ENCODE measurements at regions not wholly inside any gene's neighbourhood (a gene's known extent, or its start where the extent isn't known, plus 50 kb on each side); places are given as distances from the start of the nearest gene placed in this dataset.
A peak's percentile ranks its signal among the peaks of the same experiment; 100 is the strongest.

DNA sequence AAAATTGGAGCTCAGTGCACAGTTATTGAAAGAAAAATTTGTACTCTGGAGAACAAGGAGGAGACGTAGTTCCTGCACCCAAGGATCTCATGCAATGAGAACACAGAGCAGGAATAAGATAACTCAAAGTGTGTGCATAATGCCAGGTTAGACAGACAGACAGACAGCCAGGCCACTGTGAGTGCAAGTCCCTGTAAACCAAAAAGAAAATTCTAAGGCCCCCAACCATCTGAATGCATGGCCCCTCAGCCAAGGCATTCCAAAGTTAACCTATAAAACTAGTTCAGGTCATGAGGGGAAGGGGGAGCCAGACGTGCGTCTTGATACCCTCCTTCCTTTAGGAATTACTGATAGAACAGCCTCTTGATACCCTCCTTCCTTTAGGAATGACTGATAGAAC lies 94.5 kb upstream of the ENPP6 start:
- Histone ChIP-seq H3K4me1 (ENCODE audit: low read depth) (no peaks in the 10 kb centered on the region), H3K27me3 (no peaks in the 10 kb centered on the region), H3K4me3 (no peak overlapping the region), H3K27ac (no peak overlapping the region), H3K9me3 (ENCODE audit: low read depth) (no peaks in the 10 kb centered on the region), H3K36me3 (no peaks in the 10 kb centered on the region)
- no peak for TF ChIP-seq CTCF (IDR thresholded peaks at IDR 0.05; ENCODE audit: low read depth, low read length)
- no peak for DNase-seq (ENCODE audit: low read depth in 1 of 2, low spot score in 1 of 2)

GRCh38 chr4:184310881-184311709 lies 93.4 kb upstream of the ENPP6 start:
- DNase-seq (ENCODE audit: low read depth in 1 of 2, low spot score in 1 of 2): peak in 1 of 2 donors; percentile 33
- H3K27ac ChIP-seq: no peak overlapping the region

DNA sequence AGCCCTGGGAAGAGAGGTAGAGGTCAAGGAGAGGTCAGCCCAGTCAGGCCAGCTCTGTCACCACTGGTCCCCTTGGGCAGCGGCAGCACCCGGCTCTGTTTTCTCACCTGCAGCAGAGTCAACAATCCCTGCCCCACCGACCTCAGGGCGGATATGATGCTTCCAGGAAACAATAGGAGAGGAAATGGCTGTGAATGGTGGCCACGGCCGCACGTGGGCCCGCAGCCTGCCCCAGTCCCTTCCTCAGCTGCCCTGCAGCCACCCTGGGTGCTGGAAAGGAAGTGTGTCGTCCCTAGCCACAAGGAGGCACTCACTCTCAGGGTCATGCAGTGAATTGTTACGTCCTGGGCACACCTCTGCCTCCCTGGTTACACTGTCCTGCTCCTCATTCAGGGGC lies 92.5 kb upstream of the ENPP6 start:
- H3K27me3 ChIP-seq: no peaks in the 10 kb centered on the region
- no peak overlapping the region for H3K27ac ChIP-seq
- DNase-seq (ENCODE audit: low read depth in 1 of 2, low spot score in 1 of 2): no peak
- no peaks in the 10 kb centered on the region for H3K9me3 ChIP-seq (ENCODE audit: low read depth)
- no peak overlapping the region for H3K4me3 ChIP-seq
- TF ChIP-seq CTCF (IDR thresholded peaks at IDR 0.05; ENCODE audit: low read depth, low read length): peak; percentile 6
- H3K4me1 ChIP-seq (ENCODE audit: low read depth): no peaks in the 10 kb centered on the region
- H3K36me3 ChIP-seq: no peaks in the 10 kb centered on the region

More at GRCh38 chr4:184310881-184311709, 93.4 kb upstream of the ENPP6 start:
- no peak for TF ChIP-seq CTCF (IDR thresholded peaks at IDR 0.05; ENCODE audit: low read depth, low read length)
- Histone ChIP-seq H3K27me3 (no peaks in the 10 kb centered on the region), H3K9me3 (ENCODE audit: low read depth) (no peaks in the 10 kb centered on the region), H3K4me3 (no peak overlapping the region), H3K36me3 (no peaks in the 10 kb centered on the region), H3K4me1 (ENCODE audit: low read depth) (no peaks in the 10 kb centered on the region)

GRCh38 chr4:184309241-184310170 lies 91.8 kb upstream of the ENPP6 start:
- no peak for DNase-seq (ENCODE audit: low read depth in 1 of 2, low spot score in 1 of 2)

More at GRCh38 chr4:184309241-184310170, 91.8 kb upstream of the ENPP6 start:
- no peaks in the 10 kb centered on the region for H3K36me3 ChIP-seq
- H3K9me3 ChIP-seq (ENCODE audit: low read depth): no peaks in the 10 kb centered on the region
- no peak overlapping the region for H3K4me3 ChIP-seq
- H3K27ac ChIP-seq: no peak overlapping the region
- no peaks in the 10 kb centered on the region for H3K27me3 ChIP-seq
- no peaks in the 10 kb centered on the region for H3K4me1 ChIP-seq (ENCODE audit: low read depth)
- TF ChIP-seq CTCF (IDR thresholded peaks at IDR 0.05; ENCODE audit: low read depth, low read length): no peak

Data from cardiac muscle cell (in vitro differentiated cells and primary cell).